PC-3 (cell line): ENCODE measurements at regions not wholly inside any gene's neighbourhood (a gene's known extent, or its start where the extent isn't known, plus 50 kb on each side); places are given as distances from the start of the nearest gene placed in this dataset.
"Not testable (repeated sequence)": the region's sequence is repeated elsewhere in the genome, so short reads cannot be mapped to it uniquely, and the experiment has no call there.

Source experiments
- ATAC-seq: fragments of 200-7000 bp; cut with Tn5 transposase; 2 replicates; pipeline ENCODE4 v1.9.1; 2020; ENCODE audit warnings: mild to moderate bottlenecking, moderate library complexity
- BruUV-seq: library from RNA; stranded (reverse); fragments of 400-500 nt; replicated peaks from 2 replicates; lab custom pipeline; 2021; lab: Mats Ljungman, UMichigan
- CTCF ChIA-PET: fragments of 300-600 bp; sonication (Branson Sonifier 250); formaldehyde crosslinking; loops from one replicate; lab custom pipeline; 2022; ENCODE audit warnings: antibody characterized with exemption; lab: Charles Lee
- POLR2A ChIA-PET: fragments of 300-600 bp; sonication (Branson Sonifier 250); formaldehyde crosslinking; loops from one replicate; lab custom pipeline; 2022; ENCODE audit warnings: antibody characterized with exemption; ENCODE audit not compliant: unreplicated experiment; lab: Charles Lee
- DNase-seq: peaks from one replicate; pipeline ENCODE4 v3.0.0-alpha.2; 2015
- H2AFZ ChIP-seq: fragments of 300-600 bp; sonication (generic); 2 replicates; pipeline ENCODE4 v1.6.0; 2016; ENCODE audit warnings: antibody characterized with exemption, low read length
- H3F3A ChIP-seq: fragments of 300-600 bp; sonication (generic); one replicate; pipeline ENCODE4 v1.6.0; 2017; ENCODE audit warnings: antibody characterized with exemption, low read length, control low read depth, mild to moderate bottlenecking; ENCODE audit not compliant: unreplicated experiment
- H3K27ac ChIP-seq: fragments of 300-600 bp; sonication (generic); 2 replicates; pipeline ENCODE4 v1.5.1; 2016; ENCODE audit warnings: mild to moderate bottlenecking, low read length
- H3K27me3 ChIP-seq: fragments of 300-600 bp; sonication (generic); 2 replicates; pipeline ENCODE4 v1.6.1; 2016; ENCODE audit warnings: low read length, mixed read lengths
- H3K36me3 ChIP-seq: fragments of 300-600 bp; sonication (generic); 2 replicates; pipeline ENCODE4 v1.6.1; 2016; ENCODE audit warnings: low read depth, mixed run types, low read length, mixed read lengths
- H3K4me1 ChIP-seq: fragments of 300-600 bp; sonication (generic); 2 replicates; pipeline ENCODE4 v1.5.1; 2016; ENCODE audit warnings: low read length; ENCODE audit not compliant: insufficient read depth
- H3K4me2 ChIP-seq: fragments of 300-600 bp; sonication (generic); 2 replicates; pipeline ENCODE4 v1.6.0; 2016; ENCODE audit warnings: low read length
- H3K4me3 ChIP-seq: fragments of 300-600 bp; sonication (generic); 2 replicates; pipeline ENCODE4 v1.5.1; 2016; ENCODE audit warnings: mild to moderate bottlenecking, low read length, mixed read lengths
- H3K79me2 ChIP-seq: fragments of 300-600 bp; sonication (generic); 2 replicates; pipeline ENCODE4 v1.6.1; 2017; ENCODE audit warnings: low read length, mixed read lengths
- H3K9ac ChIP-seq: fragments of 300-600 bp; sonication (generic); 2 replicates; pipeline ENCODE4 v1.6.0; 2016; ENCODE audit warnings: mild to moderate bottlenecking, low read length
- H3K9me2 ChIP-seq: fragments of 300-600 bp; sonication (generic); replicated peaks from 2 replicates; pipeline ENCODE4 v1.6.1; 2016; ENCODE audit warnings: mixed run types, low read length, mixed read lengths
- H3K9me3 ChIP-seq: fragments of 300-600 bp; sonication (generic); 2 replicates; pipeline ENCODE4 v1.6.1; 2016; ENCODE audit warnings: low read length, mixed read lengths
- H4K20me1 ChIP-seq: fragments of 300-600 bp; sonication (generic); 2 replicates; pipeline ENCODE4 v1.6.1; 2016; ENCODE audit warnings: low read length, mixed read lengths
- CTCF ChIP-seq: fragments of 300-600 bp; sonication (generic); conservative IDR thresholded peaks from 2 replicates; pipeline ENCODE4 v1.5.1; 2017; ENCODE audit warnings: antibody characterized with exemption, low read depth, mild to moderate bottlenecking, low read length
- EZH2 ChIP-seq: fragments of 300-600 bp; sonication (generic); IDR thresholded peaks from one replicate; pipeline ENCODE4 v1.6.1; 2017; ENCODE audit warnings: antibody characterized with exemption, mild to moderate bottlenecking, low read length; ENCODE audit not compliant: unreplicated experiment
- EZH2phosphoT487 ChIP-seq: fragments of 300-600 bp; sonication (generic); IDR thresholded peaks from 2 replicates; pipeline ENCODE4 v1.6.1; 2018; ENCODE audit warnings: mild to moderate bottlenecking, antibody characterized with exemption, low read length, borderline replicate concordance
- intact Hi-C: fragments of 100-400 bp; cut with micrococcal nuclease; formaldehyde crosslinking; loops from 2 replicates; pipeline ENCODE4 v1.9.0; 2023

- Histone ChIP-seq H3K4me1 (no peaks in the 10 kb centered on the region), H2AFZ (no peak overlapping the region), H3K27me3 (no peaks in the 10 kb centered on the region), H3K79me2 (no peaks in the 10 kb centered on the region), H3K9me2 (no peaks in the 10 kb centered on the region), H3K27ac (no peak overlapping the region), H4K20me1 (no peaks in the 10 kb centered on the region), H3K9me3 (no peaks in the 10 kb centered on the region), H3K9ac (no peak overlapping the region), H3K36me3 (no peaks in the 10 kb centered on the region), H3F3A (no peaks in the 10 kb centered on the region), H3K4me3 (no peak overlapping the region), H3K4me2 (no peak overlapping the region)
- DNase-seq (no peak), ATAC-seq (no peak)
- intact Hi-C loops, result no loop called here
- ChIA-PET POLR2A (no interaction called here), CTCF (no interaction called here)
- no peak for TF ChIP-seq CTCF
- TF ChIP-seq EZH2phosphoT487, result no peak
- no peak for TF ChIP-seq EZH2
- BruUV-seq, result no TSS peak
These were observed 105.9 kb downstream of the PRDM13 start for GRCh38 chr6:99712519-99712918.

GRCh38 chr6:99722043-99722442 is 115.4 kb downstream of the PRDM13 start:
- intact Hi-C loops, H4K20me1 ChIP-seq, CTCF ChIA-PET, H3K4me1 ChIP-seq, H3K79me2 ChIP-seq, H2AFZ ChIP-seq, ATAC-seq, DNase-seq, H3K27ac ChIP-seq, H3F3A ChIP-seq, H3K27me3 ChIP-seq, H3K4me2 ChIP-seq, H3K9ac ChIP-seq, BruUV-seq, POLR2A ChIA-PET, H3K4me3 ChIP-seq, H3K9me3 ChIP-seq, H3K36me3 ChIP-seq, H3K9me2 ChIP-seq: not testable (repeated sequence)

GRCh38 chr6:99730237-99730636 is 123.6 kb downstream of the PRDM13 start:
- CTCF ChIA-PET, result not testable (repeated sequence)

GRCh38 chr6:99736302-99736701 is 129.7 kb downstream of the PRDM13 start:
- H4K20me1 ChIP-seq, result no peaks in the 10 kb centered on the region
- H3K9me2 ChIP-seq, result no peaks in the 10 kb centered on the region
- H3K4me3 ChIP-seq, result no peak overlapping the region
- H3K4me1 ChIP-seq, result no peaks in the 10 kb centered on the region
- no peak overlapping the region for H3K9ac ChIP-seq
- POLR2A ChIA-PET, result no interaction called here
- H3K27me3 ChIP-seq, result no peaks in the 10 kb centered on the region
- CTCF ChIA-PET, result no interaction called here
- ATAC-seq (peak; percentile 49), DNase-seq (peak; percentile 30)
- no peak overlapping the region for H3K27ac ChIP-seq
- intact Hi-C loops, result no loop called here
- H3F3A ChIP-seq, result no peaks in the 10 kb centered on the region
- no peaks in the 10 kb centered on the region for H3K36me3 ChIP-seq
- TF ChIP-seq EZH2 (no peak), CTCF (0 out of 2 replicates have a peak, but pooled peaks have one; percentile 10)
- no peak overlapping the region for H2AFZ ChIP-seq
- H3K9me3 ChIP-seq, result no peaks in the 10 kb centered on the region
- no TSS peak for BruUV-seq
- no peak overlapping the region for H3K4me2 ChIP-seq
- no peaks in the 10 kb centered on the region for H3K79me2 ChIP-seq

More at GRCh38 chr6:99730237-99730636, 123.6 kb downstream of the PRDM13 start:
- H3K27me3 ChIP-seq, DNase-seq, H3K4me2 ChIP-seq, H3K9ac ChIP-seq, BruUV-seq, H3K27ac ChIP-seq, H3F3A ChIP-seq, H4K20me1 ChIP-seq, H2AFZ ChIP-seq, POLR2A ChIA-PET, intact Hi-C loops, H3K9me2 ChIP-seq, H3K4me1 ChIP-seq, H3K79me2 ChIP-seq, H3K9me3 ChIP-seq, ATAC-seq, H3K36me3 ChIP-seq, H3K4me3 ChIP-seq: not testable (repeated sequence)
